Endothelial cell of umbilical vein (primary cell): ENCODE measurements at regions not wholly inside any gene's neighbourhood (a gene's known extent, or its start where the extent isn't known, plus 50 kb on each side); places are given as distances from the start of the nearest gene placed in this dataset.

ENCODE experiments used
- FOS ChIP-seq: IDR thresholded peaks from 2 replicates; pipeline ENCODE4 v1.6.1; 2011; ENCODE audit warnings: mild to moderate bottlenecking, low read length, moderate library complexity, borderline replicate concordance; ENCODE audit not compliant: insufficient read depth
- TF ChIP-seq, protein P1 (sequence below), 2 donors: IDR thresholded peaks; 1 replicate in 1 of 2; 2 replicates in 1 of 2; pipeline ENCODE4 v1.5.1; 2011; ENCODE audit warnings: low read length in 2 of 2, mild to moderate bottlenecking in 2 of 2, moderate library complexity in 2 of 2, control low read depth in 1 of 2, inconsistent platforms in 1 of 2, low read depth in 1 of 2; ENCODE audit not compliant: insufficient read depth in 1 of 2; ENCODE audit errors: extremely low read depth in 1 of 2

DNA sequence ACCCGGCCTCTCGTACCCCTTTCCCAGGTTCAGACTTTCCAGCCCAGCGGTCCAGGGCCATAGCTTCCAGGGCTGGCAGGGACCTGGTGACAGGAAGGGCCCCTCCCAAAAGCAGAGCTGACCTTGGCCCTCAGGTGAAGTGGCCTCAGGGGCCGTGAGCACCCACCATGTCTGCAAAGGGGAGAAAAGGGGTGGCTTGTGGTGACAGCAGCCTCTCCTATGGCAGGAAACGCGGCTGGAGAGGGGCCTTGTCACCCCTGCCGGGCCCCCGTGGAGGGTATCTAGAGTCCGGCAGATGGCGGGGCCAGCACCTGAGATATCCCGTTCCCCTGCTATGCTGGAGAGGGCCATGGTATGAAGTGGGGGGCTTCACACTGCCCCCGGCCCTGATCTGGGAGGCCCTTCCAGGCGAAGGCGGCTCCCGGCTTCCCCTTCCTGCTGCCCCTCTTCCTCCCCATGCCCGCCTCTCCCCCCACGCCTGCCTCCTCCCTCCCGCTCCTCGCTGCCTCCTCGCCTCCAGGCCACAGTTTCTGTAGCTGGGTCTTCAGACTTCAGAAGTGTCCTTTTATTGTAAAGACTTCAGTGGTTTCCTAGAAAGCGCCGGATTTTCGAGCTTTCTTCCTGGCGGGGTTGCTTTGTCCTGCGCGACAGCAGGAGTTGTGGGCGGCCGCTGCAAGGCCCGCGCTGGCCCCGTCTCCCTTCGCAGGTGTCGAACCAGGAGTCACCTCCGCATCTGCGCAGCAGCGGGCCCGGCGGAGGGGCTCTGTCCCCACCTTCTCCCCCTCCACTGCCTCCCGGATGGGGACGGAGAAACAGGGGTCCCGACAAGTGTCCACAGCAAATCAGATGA, 240.5 kb upstream of the MYT1L start:
- TF ChIP-seq, protein P1, sequence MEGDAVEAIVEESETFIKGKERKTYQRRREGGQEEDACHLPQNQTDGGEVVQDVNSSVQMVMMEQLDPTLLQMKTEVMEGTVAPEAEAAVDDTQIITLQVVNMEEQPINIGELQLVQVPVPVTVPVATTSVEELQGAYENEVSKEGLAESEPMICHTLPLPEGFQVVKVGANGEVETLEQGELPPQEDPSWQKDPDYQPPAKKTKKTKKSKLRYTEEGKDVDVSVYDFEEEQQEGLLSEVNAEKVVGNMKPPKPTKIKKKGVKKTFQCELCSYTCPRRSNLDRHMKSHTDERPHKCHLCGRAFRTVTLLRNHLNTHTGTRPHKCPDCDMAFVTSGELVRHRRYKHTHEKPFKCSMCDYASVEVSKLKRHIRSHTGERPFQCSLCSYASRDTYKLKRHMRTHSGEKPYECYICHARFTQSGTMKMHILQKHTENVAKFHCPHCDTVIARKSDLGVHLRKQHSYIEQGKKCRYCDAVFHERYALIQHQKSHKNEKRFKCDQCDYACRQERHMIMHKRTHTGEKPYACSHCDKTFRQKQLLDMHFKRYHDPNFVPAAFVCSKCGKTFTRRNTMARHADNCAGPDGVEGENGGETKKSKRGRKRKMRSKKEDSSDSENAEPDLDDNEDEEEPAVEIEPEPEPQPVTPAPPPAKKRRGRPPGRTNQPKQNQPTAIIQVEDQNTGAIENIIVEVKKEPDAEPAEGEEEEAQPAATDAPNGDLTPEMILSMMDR (IDR thresholded peaks at IDR 0.05; ENCODE audit: extremely low read depth in 1 of 2, insufficient read depth in 1 of 2, low read depth in 1 of 2, low read length in 2 of 2) = no peak
- no peak for TF ChIP-seq FOS
